ENCODE measurements at regions not wholly inside any gene's neighbourhood (a gene's known extent, or its start where the extent isn't known, plus 50 kb on each side); places are given as distances from the start of the nearest gene placed in this dataset.

DNA sequence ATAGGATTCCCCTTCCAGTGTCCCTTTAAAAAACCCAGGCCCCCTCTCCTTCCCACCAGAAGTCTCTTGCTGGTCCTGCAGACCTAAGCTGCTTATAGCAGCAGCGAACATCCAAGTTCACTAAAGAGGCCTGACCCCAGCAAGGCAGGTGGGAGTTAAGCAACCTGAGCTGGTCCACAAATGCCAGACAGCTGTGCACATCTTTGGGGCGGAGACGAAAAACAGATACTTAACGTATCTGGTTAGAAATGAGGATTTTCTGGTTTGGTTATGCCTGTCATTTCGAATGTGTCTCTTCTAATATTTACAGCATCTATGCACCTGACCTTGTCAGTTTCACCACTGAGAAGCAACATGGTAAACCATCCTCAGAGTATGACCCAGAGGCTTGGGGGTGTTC is 87.8 kb downstream of the SLC2A10 start:
- TF ChIP-seq CTCF (IDR thresholded peaks at IDR 0.05; ENCODE audit: insufficient read depth, low read length) (no peak), POLR2AphosphoS5 (IDR thresholded peaks at IDR 0.05; ENCODE audit: low read depth) (no peak)
- TF ChIP-seq, protein P1, sequence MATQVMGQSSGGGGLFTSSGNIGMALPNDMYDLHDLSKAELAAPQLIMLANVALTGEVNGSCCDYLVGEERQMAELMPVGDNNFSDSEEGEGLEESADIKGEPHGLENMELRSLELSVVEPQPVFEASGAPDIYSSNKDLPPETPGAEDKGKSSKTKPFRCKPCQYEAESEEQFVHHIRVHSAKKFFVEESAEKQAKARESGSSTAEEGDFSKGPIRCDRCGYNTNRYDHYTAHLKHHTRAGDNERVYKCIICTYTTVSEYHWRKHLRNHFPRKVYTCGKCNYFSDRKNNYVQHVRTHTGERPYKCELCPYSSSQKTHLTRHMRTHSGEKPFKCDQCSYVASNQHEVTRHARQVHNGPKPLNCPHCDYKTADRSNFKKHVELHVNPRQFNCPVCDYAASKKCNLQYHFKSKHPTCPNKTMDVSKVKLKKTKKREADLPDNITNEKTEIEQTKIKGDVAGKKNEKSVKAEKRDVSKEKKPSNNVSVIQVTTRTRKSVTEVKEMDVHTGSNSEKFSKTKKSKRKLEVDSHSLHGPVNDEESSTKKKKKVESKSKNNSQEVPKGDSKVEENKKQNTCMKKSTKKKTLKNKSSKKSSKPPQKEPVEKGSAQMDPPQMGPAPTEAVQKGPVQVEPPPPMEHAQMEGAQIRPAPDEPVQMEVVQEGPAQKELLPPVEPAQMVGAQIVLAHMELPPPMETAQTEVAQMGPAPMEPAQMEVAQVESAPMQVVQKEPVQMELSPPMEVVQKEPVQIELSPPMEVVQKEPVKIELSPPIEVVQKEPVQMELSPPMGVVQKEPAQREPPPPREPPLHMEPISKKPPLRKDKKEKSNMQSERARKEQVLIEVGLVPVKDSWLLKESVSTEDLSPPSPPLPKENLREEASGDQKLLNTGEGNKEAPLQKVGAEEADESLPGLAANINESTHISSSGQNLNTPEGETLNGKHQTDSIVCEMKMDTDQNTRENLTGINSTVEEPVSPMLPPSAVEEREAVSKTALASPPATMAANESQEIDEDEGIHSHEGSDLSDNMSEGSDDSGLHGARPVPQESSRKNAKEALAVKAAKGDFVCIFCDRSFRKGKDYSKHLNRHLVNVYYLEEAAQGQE (IDR thresholded peaks at IDR 0.05; ENCODE audit: insufficient replicate concordance, low read depth): no peak
